Activated B cell treated with CpG ODN at 0.5 μM for 24 hours (primary cell): ENCODE measurements at regions not wholly inside any gene's neighbourhood (a gene's known extent, or its start where the extent isn't known, plus 50 kb on each side); places are given as distances from the start of the nearest gene placed in this dataset.
A peak's percentile ranks its signal among the peaks of the same experiment; 100 is the strongest.

Source experiments
- ATAC-seq: fragments of 200-7000 bp; cut with Tn5 transposase; one replicate; pipeline ENCODE4 v1.10.0; 2021; ENCODE audit warnings: low read depth, mild to moderate bottlenecking, moderate library complexity
- CTCF ChIA-PET: fragments of 350-600 bp; sonication (Branson Sonifier 250); formaldehyde crosslinking; loops from one replicate; lab custom pipeline; 2021; ENCODE audit warnings: antibody characterized with exemption; lab: Charles Lee
- POLR2A ChIA-PET: fragments of 350-600 bp; sonication (Branson Sonifier 250); formaldehyde crosslinking; loops from one replicate; lab custom pipeline; 2021; ENCODE audit warnings: antibody characterized with exemption; lab: Charles Lee
- DNase-seq: peaks from one replicate; pipeline ENCODE4 v3.0.0; 2022
- H3K27ac Mint-ChIP-seq: one replicate; pipeline ENCODE4 v1.8.0; 2020; ENCODE audit warnings: mixed read lengths
- H3K27me3 Mint-ChIP-seq: one replicate; pipeline ENCODE4 v1.8.0; 2021; ENCODE audit warnings: mixed read lengths
- H3K36me3 Mint-ChIP-seq: one replicate; pipeline ENCODE4 v1.8.0; 2021; ENCODE audit warnings: low read depth, mixed read lengths
- H3K4me1 Mint-ChIP-seq: one replicate; pipeline ENCODE4 v1.8.0; 2021; ENCODE audit warnings: mixed read lengths
- H3K4me3 Mint-ChIP-seq: one replicate; pipeline ENCODE4 v1.8.0; 2020; ENCODE audit warnings: mild to moderate bottlenecking, mixed read lengths
- H3K9me3 Mint-ChIP-seq: one replicate; pipeline ENCODE4 v1.8.0; 2020; ENCODE audit warnings: mixed read lengths
- intact Hi-C: fragments of 100-400 bp; cut with micrococcal nuclease; formaldehyde crosslinking; loops from one replicate; pipeline ENCODE4 v1.15.1; 2024
- TF ChIP-seq, protein P1 (sequence below): fragments of 200-600 bp; IDR thresholded peaks from one replicate; pipeline ENCODE4 v1.8.0; 2022; ENCODE audit warnings: antibody characterized with exemption, mild to moderate bottlenecking

DNA sequence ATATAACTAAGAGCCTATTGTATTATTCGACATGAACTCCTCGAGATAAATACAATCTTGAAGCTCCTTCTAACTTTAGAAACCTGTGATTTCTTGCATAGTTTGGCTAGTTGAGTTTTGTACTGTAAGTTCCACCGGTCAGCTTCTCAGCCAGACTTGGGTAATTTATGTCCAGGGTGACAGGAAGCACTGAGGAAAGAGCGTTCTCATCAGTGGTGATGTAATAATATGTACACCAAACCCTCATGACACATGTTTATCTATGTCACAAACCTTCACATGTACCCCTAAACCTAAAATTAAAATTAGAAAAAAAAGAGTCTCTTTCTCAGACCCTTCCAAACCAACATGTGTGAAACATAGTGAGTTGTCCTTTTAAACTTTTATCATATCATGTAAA, 205.7 kb downstream of the KCNRG start:
- Mint-ChIP-seq H3K9me3 (peaks cover 6% of the 10 kb centered on the region), H3K4me3 (no peak overlapping the region), H3K27ac (no peak overlapping the region), H3K4me1 (peaks cover 20% of the 10 kb centered on the region), H3K36me3 (no peaks in the 10 kb centered on the region), H3K27me3 (no peaks in the 10 kb centered on the region)
- intact Hi-C loops, result loop anchor here (5.0 kb wide), 1 partner anchor 89 kb away; no protein-coding TSS in a partner anchor
- ChIA-PET POLR2A (interaction anchor here (0.6 to 6.4 kb wide), 2 partner anchors 31 to 90 kb away, joined by 3 to 46 read pairs; no protein-coding TSS in a partner anchor), CTCF (no interaction called here)
- TF ChIP-seq, protein P1, sequence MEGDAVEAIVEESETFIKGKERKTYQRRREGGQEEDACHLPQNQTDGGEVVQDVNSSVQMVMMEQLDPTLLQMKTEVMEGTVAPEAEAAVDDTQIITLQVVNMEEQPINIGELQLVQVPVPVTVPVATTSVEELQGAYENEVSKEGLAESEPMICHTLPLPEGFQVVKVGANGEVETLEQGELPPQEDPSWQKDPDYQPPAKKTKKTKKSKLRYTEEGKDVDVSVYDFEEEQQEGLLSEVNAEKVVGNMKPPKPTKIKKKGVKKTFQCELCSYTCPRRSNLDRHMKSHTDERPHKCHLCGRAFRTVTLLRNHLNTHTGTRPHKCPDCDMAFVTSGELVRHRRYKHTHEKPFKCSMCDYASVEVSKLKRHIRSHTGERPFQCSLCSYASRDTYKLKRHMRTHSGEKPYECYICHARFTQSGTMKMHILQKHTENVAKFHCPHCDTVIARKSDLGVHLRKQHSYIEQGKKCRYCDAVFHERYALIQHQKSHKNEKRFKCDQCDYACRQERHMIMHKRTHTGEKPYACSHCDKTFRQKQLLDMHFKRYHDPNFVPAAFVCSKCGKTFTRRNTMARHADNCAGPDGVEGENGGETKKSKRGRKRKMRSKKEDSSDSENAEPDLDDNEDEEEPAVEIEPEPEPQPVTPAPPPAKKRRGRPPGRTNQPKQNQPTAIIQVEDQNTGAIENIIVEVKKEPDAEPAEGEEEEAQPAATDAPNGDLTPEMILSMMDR, result no peak
- ATAC-seq, result no peak
- DNase-seq, result no peak

DNA sequence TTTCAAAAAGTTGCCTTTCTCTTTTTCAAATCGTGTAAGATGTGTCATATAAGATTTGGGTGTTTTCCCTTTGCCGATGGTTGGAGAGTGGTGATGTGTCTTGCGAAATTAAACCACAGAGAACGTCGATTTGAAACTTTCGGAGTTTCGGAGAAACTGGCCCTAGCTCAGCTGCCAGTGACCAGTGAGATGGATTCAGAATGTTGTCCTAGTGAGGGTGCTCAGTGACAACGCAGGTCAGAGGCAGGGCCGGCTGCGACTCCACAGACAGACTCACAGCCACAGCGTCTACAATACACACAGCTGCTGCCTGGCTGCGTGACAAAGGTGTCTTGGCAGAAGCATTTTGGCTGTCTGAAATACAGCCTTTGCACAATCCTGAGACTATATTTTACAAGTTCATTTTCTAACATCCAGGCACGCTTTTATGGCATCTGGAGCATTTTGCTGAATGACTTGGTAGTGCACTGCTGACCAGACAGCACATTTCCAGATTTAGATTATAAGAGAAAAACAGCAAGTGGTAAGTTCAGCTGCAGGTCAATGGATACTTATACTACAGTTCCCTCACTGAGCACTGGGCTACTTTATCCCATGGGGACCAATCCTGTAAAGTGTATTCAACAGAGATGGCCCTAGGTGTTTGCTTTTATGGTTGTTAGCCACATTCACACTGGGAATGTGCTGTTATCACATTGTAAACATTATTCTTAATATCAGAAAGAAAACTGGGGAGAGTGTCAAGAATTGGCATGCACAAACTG, 207.5 kb downstream of the KCNRG start:
- intact Hi-C loops, result loop anchor here (5.0 kb wide), 1 partner anchor 90 kb away; no protein-coding TSS in a partner anchor
- DNase-seq, result no peak
- POLR2A ChIA-PET, result interaction anchor here (0.6 to 6.4 kb wide), 4 partner anchors 13 to 98 kb away, joined by 3 to 65 read pairs (median 40); no protein-coding TSS in a partner anchor
- H3K4me3 Mint-ChIP-seq, result no peak overlapping the region
- TF ChIP-seq, protein P1, result no peak
- H3K27ac Mint-ChIP-seq, result peak overlapping the region; percentile 10
- CTCF ChIA-PET, result interaction anchor here (1.4 kb wide), 1 partner anchor 13 kb away, joined by 3 read pairs; no protein-coding TSS in a partner anchor
- ATAC-seq, result peak; percentile 31
- H3K27me3 Mint-ChIP-seq, result no peaks in the 10 kb centered on the region
- H3K4me1 Mint-ChIP-seq, result peaks cover 34% of the 10 kb centered on the region
- peaks cover 3% of the 10 kb centered on the region for H3K9me3 Mint-ChIP-seq
- H3K36me3 Mint-ChIP-seq, result no peaks in the 10 kb centered on the region

DNA sequence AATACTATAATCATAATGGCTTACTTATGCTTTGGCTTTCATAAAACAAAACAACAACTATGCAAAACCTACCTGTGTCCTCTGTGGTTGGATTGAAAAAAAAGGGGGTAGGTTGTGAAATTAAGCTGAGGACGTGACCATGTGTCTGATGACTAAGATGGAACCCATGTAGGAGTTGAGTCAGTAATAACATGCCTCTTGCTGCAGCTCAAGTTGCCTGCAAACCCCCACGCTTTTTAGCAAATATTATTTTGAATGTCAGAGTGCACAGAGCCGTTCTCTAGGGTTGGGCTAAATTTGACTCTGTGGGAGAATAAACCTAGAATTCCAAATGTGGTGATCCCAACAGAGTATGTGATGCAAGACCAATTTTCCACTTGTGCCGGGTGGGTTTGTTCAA, 209.3 kb downstream of the KCNRG start:
- CTCF ChIA-PET, result interaction anchor here (0.7 to 1.4 kb wide), 3 partner anchors 122 to 249 kb away, joined by 3 to 4 read pairs (median 3); no protein-coding TSS in a partner anchor
- no peak overlapping the region for H3K4me3 Mint-ChIP-seq
- peaks cover 34% of the 10 kb centered on the region for H3K4me1 Mint-ChIP-seq
- intact Hi-C loops, result loop anchor here (5.0 kb wide), 1 partner anchor 92 kb away; no protein-coding TSS in a partner anchor
- POLR2A ChIA-PET, result interaction anchor here (0.8 to 6.4 kb wide), 5 partner anchors 10 to 146 kb away, joined by 3 to 65 read pairs (median 34); no protein-coding TSS in a partner anchor
- DNase-seq, result no peak
- TF ChIP-seq, protein P1, result no peak
- H3K27me3 Mint-ChIP-seq, result no peaks in the 10 kb centered on the region
- no peaks in the 10 kb centered on the region for H3K36me3 Mint-ChIP-seq
- peak; percentile 11 for ATAC-seq
- H3K27ac Mint-ChIP-seq, result no peak overlapping the region
- H3K9me3 Mint-ChIP-seq, result peaks cover 3% of the 10 kb centered on the region

- Mint-ChIP-seq H3K4me3 (no peak overlapping the region), H3K27me3 (no peaks in the 10 kb centered on the region), H3K27ac (peak overlapping the region; percentile 51), H3K4me1 (peaks cover 42% of the 10 kb centered on the region), H3K9me3 (no peaks in the 10 kb centered on the region), H3K36me3 (no peaks in the 10 kb centered on the region)
- CTCF ChIA-PET, result interaction anchor here (1.1 to 1.4 kb wide), 2 partner anchors 161 to 249 kb away, joined by 3 to 4 read pairs; no protein-coding TSS in a partner anchor
- intact Hi-C loops, result loop anchor here (1.0 to 2.0 kb wide), 3 partner anchors 10 to 19 kb away; no protein-coding TSS in a partner anchor
- TF ChIP-seq, protein P1, result no peak
- ATAC-seq, result no peak
- POLR2A ChIA-PET, result interaction anchor here (0.6 to 6.4 kb wide), 8 partner anchors 11 to 288 kb away, joined by 3 to 65 read pairs (median 4); no protein-coding TSS in a partner anchor
- no peak for DNase-seq
Measured at GRCh38 chr13:50225193-50226155, 210.2 kb downstream of the KCNRG start.
